ENCODE measurements at regions not wholly inside any gene's neighbourhood (a gene's known extent, or its start where the extent isn't known, plus 50 kb on each side); places are given as distances from the start of the nearest gene placed in this dataset.
A peak's percentile ranks its signal among the peaks of the same experiment; 100 is the strongest.

DNA sequence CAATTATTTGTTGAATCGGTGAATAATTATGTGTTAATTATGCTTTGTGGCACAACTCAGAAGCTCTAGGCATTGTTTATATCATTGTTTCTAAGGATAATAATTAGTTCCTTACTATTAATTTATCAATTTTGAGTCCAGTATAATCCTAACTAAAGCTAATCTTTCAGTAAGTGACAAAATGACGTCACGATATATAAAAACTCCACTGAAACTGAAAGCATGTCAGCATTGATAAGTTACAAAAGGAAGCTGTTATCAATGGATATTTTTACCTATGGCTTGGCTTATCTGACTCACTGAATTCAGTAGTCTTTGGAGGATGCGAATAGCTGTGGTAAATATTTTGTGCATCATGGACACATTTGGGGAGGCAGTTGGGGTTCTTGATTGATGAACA lies 793.1 kb downstream of the NXPH1 start:
- H3K27me3 ChIP-seq, result no peaks in the 10 kb centered on the region
- no peaks in the 10 kb centered on the region for H3K36me3 ChIP-seq (replicated peaks; ENCODE audit: insufficient read depth, low read depth)
- no peak overlapping the region for H3K4me3 ChIP-seq
- no peaks in the 10 kb centered on the region for H4K20me1 ChIP-seq (ENCODE audit: insufficient read depth, poor library complexity, severe bottlenecking)
- no peaks in the 10 kb centered on the region for H3K79me2 ChIP-seq
- no peak for TF ChIP-seq EZH2 (IDR thresholded peaks at IDR 0.05; ENCODE audit: borderline replicate concordance)
- TF ChIP-seq, protein P1, sequence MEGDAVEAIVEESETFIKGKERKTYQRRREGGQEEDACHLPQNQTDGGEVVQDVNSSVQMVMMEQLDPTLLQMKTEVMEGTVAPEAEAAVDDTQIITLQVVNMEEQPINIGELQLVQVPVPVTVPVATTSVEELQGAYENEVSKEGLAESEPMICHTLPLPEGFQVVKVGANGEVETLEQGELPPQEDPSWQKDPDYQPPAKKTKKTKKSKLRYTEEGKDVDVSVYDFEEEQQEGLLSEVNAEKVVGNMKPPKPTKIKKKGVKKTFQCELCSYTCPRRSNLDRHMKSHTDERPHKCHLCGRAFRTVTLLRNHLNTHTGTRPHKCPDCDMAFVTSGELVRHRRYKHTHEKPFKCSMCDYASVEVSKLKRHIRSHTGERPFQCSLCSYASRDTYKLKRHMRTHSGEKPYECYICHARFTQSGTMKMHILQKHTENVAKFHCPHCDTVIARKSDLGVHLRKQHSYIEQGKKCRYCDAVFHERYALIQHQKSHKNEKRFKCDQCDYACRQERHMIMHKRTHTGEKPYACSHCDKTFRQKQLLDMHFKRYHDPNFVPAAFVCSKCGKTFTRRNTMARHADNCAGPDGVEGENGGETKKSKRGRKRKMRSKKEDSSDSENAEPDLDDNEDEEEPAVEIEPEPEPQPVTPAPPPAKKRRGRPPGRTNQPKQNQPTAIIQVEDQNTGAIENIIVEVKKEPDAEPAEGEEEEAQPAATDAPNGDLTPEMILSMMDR (IDR thresholded peaks at IDR 0.05; ENCODE audit: poor library complexity), result no peak
- no peak for TF ChIP-seq EZH2phosphoT487 (IDR thresholded peaks at IDR 0.05; ENCODE audit: low read depth, severe bottlenecking, unreplicated experiment)
- no peaks in the 10 kb centered on the region for H3K9me2 ChIP-seq (replicated peaks; ENCODE audit: insufficient read depth)
- 80% methylated on average over 4 of the region's 4 CpGs for WGBS (ENCODE audit: low lambda C conversion rate, missing lambda C conversion rate)
- H3K4me1 ChIP-seq (ENCODE audit: insufficient read depth), result no peaks in the 10 kb centered on the region
- H3K9me3 ChIP-seq (ENCODE audit: low read depth), result no peaks in the 10 kb centered on the region
- no peak for DNase-seq (ENCODE audit: low spot score)
- no peak overlapping the region for H3K27ac ChIP-seq
- H3K4me2 ChIP-seq, result no peak overlapping the region
- H2AFZ ChIP-seq, result no peak overlapping the region

DNA sequence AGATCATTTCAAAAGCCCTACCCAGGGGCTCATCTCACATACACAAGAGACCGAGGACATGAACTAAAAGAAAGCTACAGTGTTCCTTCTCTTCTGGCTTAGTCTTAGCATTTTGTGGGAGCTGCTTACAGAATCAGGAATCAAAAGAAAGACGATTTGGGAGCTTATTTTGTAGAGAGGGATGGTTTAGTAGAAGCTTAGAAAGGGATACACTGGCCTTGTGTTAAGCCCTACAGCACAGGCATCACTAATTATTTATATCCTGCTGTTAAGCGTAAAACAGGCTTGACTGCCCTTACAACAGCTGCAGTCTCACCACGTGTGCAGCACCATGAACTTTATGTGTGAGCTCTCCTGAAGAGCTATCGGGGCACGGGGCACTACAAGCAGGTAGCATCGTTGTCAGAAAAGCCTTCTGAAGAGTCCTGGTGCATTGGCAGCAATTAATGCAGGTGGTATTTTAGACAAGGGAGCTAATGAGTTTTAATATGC lies 798.3 kb downstream of the NXPH1 start:
- Histone ChIP-seq H2AFZ (no peak overlapping the region), H3K9me2 (replicated peaks; ENCODE audit: insufficient read depth) (no peaks in the 10 kb centered on the region), H3K36me3 (replicated peaks; ENCODE audit: insufficient read depth, low read depth) (no peaks in the 10 kb centered on the region), H3K79me2 (no peaks in the 10 kb centered on the region), H3K9me3 (ENCODE audit: low read depth) (no peaks in the 10 kb centered on the region), H4K20me1 (ENCODE audit: insufficient read depth, poor library complexity, severe bottlenecking) (no peaks in the 10 kb centered on the region), H3K27ac (no peak overlapping the region), H3K27me3 (no peaks in the 10 kb centered on the region), H3K4me1 (ENCODE audit: insufficient read depth) (peaks cover 8% of the 10 kb centered on the region), H3K4me2 (no peak overlapping the region), H3K4me3 (no peak overlapping the region)
- peak; percentile 8 for DNase-seq (ENCODE audit: low spot score)
- TF ChIP-seq, protein P1 (IDR thresholded peaks at IDR 0.05; ENCODE audit: poor library complexity), result no peak
- TF ChIP-seq EZH2phosphoT487 (IDR thresholded peaks at IDR 0.05; ENCODE audit: low read depth, severe bottlenecking, unreplicated experiment) (no peak), EZH2 (IDR thresholded peaks at IDR 0.05; ENCODE audit: borderline replicate concordance) (no peak)
- WGBS (ENCODE audit: low lambda C conversion rate, missing lambda C conversion rate), result 63% methylated on average over 7 of the region's 7 CpGs

DNA sequence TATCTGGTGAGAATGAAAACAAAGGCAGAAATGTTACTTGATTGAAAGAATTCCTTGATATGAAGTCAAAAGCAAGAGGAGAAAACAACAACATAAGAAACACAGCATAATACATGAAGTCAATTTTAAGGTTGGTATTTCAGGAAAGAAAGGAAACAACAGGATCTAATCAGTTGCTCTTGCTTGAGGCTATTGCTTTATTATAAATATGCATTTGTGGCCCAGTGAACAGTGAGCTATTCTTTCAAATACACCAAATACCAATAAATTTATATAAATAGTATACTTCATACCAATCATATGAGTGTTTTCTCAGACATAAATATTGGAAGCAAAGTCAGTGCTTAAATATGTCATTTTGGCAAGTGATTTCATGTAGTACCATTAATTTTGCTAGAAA lies 806.6 kb downstream of the NXPH1 start:
- H3K36me3 ChIP-seq (replicated peaks; ENCODE audit: insufficient read depth, low read depth), result no peaks in the 10 kb centered on the region
- DNase-seq (ENCODE audit: low spot score), result no peak
- H4K20me1 ChIP-seq (ENCODE audit: insufficient read depth, poor library complexity, severe bottlenecking), result no peaks in the 10 kb centered on the region
- no peak overlapping the region for H3K4me3 ChIP-seq
- H3K79me2 ChIP-seq, result no peaks in the 10 kb centered on the region
- no peak overlapping the region for H3K27ac ChIP-seq
- no peaks in the 10 kb centered on the region for H3K27me3 ChIP-seq
- no peaks in the 10 kb centered on the region for H3K4me1 ChIP-seq (ENCODE audit: insufficient read depth)
- H3K4me2 ChIP-seq, result no peak overlapping the region
- no peaks in the 10 kb centered on the region for H3K9me2 ChIP-seq (replicated peaks; ENCODE audit: insufficient read depth)
- no peak overlapping the region for H2AFZ ChIP-seq
- TF ChIP-seq EZH2 (IDR thresholded peaks at IDR 0.05; ENCODE audit: borderline replicate concordance) (no peak), EZH2phosphoT487 (IDR thresholded peaks at IDR 0.05; ENCODE audit: low read depth, severe bottlenecking, unreplicated experiment) (no peak)
- TF ChIP-seq, protein P1 (IDR thresholded peaks at IDR 0.05; ENCODE audit: poor library complexity), result no peak
- no peaks in the 10 kb centered on the region for H3K9me3 ChIP-seq (ENCODE audit: low read depth)

DNA sequence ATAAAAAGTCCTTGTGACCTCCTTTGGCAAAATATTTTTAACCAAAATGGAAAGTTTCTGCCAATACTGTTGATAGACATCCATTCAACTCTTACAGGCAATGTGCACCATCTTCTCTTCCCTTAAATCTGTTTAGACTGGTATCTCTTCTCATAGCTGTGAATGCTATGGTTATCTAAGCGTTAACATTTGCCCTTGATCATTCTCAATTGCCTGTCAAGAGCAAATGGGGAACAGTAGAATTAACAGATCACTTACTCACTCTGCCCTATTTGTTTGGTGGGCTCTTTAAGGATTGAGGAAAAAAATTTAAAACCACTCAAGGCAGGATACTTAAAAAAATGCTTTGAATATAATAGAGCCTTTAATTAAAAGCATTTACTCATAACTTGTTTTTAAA lies 808.4 kb downstream of the NXPH1 start:
- Histone ChIP-seq H3K9me3 (ENCODE audit: low read depth) (no peaks in the 10 kb centered on the region), H3K4me3 (no peak overlapping the region), H3K4me2 (no peak overlapping the region), H3K27ac (no peak overlapping the region), H3K36me3 (replicated peaks; ENCODE audit: insufficient read depth, low read depth) (no peaks in the 10 kb centered on the region), H3K79me2 (no peaks in the 10 kb centered on the region), H3K27me3 (no peaks in the 10 kb centered on the region), H4K20me1 (ENCODE audit: insufficient read depth, poor library complexity, severe bottlenecking) (no peaks in the 10 kb centered on the region), H3K4me1 (ENCODE audit: insufficient read depth) (no peaks in the 10 kb centered on the region), H3K9me2 (replicated peaks; ENCODE audit: insufficient read depth) (no peaks in the 10 kb centered on the region), H2AFZ (no peak overlapping the region)
- TF ChIP-seq, protein P1 (IDR thresholded peaks at IDR 0.05; ENCODE audit: poor library complexity), result no peak
- no peak for TF ChIP-seq EZH2phosphoT487 (IDR thresholded peaks at IDR 0.05; ENCODE audit: low read depth, severe bottlenecking, unreplicated experiment)
- no peak for TF ChIP-seq EZH2 (IDR thresholded peaks at IDR 0.05; ENCODE audit: borderline replicate concordance)
- DNase-seq (ENCODE audit: low spot score), result no peak
- 59% methylated on average over 1 of the region's 1 CpG for WGBS (ENCODE audit: low lambda C conversion rate, missing lambda C conversion rate)

Data from hepatocyte (in vitro differentiated cells).